Stimulated activated CD4-positive, alpha-beta T cell treated with anti-CD3 and anti-CD28 coated beads, Interleukin-2, amount 100 ng/mL, for 24 hours (primary cell): ENCODE measurements at regions not wholly inside any gene's neighbourhood (a gene's known extent, or its start where the extent isn't known, plus 50 kb on each side); places are given as distances from the start of the nearest gene placed in this dataset.
"Not testable (repeated sequence)": the region's sequence is repeated elsewhere in the genome, so short reads cannot be mapped to it uniquely, and the experiment has no call there.

Source experiments
- DNase-seq, 2 donors: peaks; one replicate each; pipeline ENCODE4 v3.0.0-alpha.2; 2020

DNA sequence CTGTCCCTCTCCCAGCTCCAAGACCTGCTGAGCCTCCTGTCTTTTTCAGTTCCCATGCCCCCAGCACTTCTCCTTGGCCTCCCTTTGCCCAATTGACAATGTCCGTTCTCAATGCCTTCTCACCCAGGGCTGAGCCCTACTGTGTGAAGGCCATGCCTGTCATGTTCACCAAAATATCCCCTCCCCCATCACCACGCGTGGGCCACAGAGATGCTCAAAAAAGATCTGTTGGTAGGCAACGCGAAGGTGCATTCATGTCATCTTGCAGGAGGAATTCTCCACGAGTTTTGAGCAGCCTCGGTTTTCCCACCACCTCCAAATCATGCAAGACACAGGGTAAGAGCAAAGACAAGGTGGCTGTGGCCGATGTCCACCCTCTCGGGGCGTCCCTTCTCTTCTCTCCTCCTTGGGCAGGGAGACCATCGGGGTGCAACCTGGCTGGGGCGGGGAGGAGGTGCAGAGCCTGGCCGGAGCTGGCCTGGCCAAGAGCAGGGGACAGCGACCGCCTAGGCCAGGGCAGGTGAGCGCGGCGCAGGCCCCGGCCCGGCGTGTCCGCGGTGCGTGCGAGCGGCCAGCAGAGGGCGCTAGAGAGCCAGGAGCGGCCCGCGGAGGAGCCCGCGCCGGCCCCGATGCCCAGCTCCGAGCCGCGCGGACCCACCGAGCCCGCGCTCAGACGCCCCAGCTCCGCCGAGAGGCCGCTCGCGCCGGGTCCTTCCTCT, 56.3 kb upstream of the KRTAP5-11 start:
- DNase-seq = peak; percentile 73 to 76

GRCh38 chr11:71639520-71639849, 56.8 kb upstream of the KRTAP5-11 start:
- DNase-seq = not testable (repeated sequence)

DNA sequence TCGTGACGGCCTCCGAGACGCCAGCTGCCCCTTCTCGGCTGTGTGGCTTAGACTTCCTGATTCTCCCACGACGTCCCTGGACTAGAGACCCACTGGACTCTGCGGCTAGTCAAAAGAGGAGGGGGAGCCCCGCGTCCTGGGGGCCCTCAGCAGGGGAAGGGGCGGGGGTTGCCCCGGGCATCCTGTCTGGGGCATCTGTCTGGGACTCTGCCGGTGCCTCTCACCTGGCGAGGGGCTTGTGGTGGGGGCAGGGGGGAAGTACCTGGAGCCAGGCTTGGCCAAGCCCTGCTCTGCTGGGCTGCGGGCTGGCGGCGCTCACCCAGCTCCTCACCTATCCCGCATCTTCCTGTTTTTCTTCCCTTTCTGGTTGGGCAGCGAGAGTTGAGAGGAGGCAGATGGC, 57.2 kb upstream of the KRTAP5-11 start:
- not testable (repeated sequence) for DNase-seq

GRCh38 chr11:71647078-71647477, 64.4 kb upstream of the KRTAP5-11 start:
- DNase-seq = not testable (repeated sequence)

DNA sequence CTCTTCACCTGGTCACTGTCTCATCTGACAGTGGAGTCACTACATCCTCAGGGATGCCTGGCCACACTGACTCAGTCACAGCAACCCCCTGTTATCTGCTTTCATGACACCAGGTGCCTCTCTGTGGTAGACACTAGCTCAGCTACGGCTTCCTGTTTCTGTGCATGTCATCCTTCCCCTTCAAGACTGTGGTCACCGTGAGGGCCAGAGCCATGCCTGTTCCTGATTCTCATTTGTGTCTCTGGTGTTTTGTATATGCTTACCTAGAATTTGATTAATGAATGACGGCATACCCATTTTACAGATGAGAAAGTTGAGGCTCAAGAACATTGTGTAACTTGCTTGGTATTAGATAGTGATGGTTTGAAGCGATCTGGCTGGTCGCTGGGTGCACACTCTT, 70.3 kb upstream of the KRTAP5-11 start:
- not testable (repeated sequence) for DNase-seq

- DNase-seq = not testable (repeated sequence)
These were observed 71.7 kb upstream of the KRTAP5-11 start for GRCh38 chr11:71654423-71654822.

GRCh38 chr11:71655041-71655440, 72.4 kb upstream of the KRTAP5-11 start:
- DNase-seq = not testable (repeated sequence)

GRCh38 chr11:71656513-71656912, 73.8 kb upstream of the KRTAP5-11 start:
- DNase-seq = not testable (repeated sequence)

GRCh38 chr11:71664941-71665340, 82.3 kb upstream of the KRTAP5-11 start:
- not testable (repeated sequence) for DNase-seq

DNA sequence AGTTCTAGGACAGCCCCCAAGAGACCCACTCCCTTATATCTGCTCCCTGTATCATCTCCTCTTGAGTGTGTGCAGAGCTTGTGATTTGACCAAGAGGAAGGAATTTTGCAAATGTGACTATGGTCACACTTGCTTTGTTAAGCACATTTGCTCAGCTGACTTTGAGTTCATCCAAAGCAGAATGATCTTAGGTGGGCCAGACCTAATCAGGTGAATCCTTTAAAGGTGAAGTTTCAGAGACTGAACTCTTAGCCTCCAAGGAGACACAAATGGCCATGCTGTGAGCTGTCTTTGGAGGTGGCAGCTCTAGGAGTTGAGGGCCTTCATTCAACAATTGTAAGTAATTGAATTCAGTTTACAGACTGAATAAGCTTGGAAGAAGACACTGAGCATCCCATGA, 115.4 kb upstream of the KRTAP5-11 start:
- not testable (repeated sequence) for DNase-seq

GRCh38 chr11:71698961-71699360, 116.3 kb upstream of the KRTAP5-11 start:
- DNase-seq = not testable (repeated sequence)

DNA sequence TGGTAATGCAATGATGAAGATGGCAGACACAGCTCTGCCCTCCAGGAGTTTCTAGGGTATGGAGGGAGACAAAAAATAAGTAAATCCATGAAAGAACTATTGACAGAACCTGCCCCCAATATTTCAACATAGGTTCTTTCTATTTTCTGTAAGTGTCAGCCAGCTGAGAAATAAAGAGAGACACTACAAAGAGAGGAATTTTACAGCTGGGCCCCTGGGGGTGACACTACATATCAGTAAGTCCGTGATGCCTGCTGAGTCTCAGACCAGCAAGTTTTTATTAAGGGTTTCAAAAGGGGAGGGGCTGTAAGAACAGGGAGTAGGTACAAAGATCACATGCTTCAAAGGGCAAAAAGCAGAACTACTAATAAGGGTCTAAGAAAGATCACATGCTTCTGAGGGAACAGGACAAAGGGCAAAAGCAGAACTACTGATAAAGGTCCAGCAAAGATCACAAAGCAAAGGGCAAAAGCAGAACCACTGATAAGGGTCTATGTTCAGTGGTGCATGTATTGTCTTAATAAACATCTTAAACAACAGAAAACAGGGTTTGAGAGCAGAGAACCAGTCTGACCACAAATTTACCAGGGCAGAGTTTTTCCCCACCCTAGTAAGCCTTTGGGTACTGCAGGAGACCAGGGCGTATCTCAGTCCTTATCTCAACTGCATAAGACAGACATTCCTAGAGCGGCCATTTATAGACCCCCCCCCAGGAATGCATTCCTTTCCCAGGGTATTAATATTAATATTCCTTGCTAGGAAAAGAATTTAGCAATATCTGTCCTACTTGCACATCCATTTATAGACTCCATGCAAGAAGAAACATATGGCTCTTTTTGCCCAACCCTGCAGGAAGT, 119.0 kb upstream of the KRTAP5-11 start:
- not testable (repeated sequence) for DNase-seq

GRCh38 chr11:71705086-71705737, 122.5 kb upstream of the KRTAP5-11 start:
- DNase-seq = not testable (repeated sequence)

DNA sequence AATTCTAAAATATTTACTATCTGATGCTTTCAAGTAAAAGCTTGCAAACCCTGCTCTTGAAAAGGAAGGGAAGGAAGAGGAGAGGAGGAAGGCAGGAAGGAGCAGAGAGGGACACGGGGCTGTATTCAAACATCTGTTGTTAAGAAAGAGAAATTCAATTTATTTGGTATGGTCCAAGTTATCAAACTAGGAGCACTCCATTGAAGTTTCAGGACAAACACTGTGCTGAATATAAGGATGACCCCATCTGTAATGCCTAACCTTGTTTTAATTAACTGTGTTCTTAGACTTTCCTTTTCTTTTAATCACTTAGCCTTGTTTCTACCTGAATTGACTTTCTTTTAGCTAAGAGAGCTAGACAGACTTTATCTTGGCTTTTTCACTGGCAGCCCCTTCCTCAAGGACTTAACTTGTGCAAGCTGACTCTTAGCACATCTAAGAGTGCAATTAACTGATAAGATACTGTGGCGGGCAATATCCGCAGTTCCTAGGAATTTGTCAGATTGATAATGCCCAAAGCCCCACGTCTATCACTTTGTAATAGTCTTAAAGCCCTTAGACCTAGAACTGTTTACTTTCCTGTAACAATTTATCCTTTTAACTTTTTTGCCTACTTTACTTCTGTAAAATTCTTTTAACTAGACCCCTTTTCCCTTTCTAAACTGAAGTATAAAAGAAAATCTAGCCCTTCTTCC, 123.2 kb upstream of the KRTAP5-11 start:
- not testable (repeated sequence) for DNase-seq

- DNase-seq = not testable (repeated sequence)
These were observed 124.4 kb upstream of the KRTAP5-11 start for GRCh38 chr11:71707083-71707482.

DNA sequence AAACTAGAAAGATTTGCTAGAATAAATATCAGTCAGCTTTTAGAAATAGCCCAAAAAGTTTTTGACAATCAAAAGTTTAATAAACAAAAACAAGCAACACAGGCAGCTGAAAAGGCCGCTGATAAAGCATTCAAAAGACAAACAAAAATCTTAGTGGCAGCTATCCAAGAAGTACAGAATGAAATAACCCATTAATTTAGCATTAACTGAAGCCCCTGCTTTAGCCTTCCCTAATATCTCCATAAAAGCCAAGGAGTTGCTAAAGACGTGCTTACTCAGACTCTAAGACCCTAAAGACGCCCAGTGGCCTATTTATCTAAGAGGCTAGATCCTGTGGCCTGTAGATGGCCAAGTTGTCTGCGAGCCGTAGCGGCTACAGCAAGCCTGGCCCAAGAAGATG, 123.5 kb upstream of the DEFB108B start:
- DNase-seq = not testable (repeated sequence)

DNA sequence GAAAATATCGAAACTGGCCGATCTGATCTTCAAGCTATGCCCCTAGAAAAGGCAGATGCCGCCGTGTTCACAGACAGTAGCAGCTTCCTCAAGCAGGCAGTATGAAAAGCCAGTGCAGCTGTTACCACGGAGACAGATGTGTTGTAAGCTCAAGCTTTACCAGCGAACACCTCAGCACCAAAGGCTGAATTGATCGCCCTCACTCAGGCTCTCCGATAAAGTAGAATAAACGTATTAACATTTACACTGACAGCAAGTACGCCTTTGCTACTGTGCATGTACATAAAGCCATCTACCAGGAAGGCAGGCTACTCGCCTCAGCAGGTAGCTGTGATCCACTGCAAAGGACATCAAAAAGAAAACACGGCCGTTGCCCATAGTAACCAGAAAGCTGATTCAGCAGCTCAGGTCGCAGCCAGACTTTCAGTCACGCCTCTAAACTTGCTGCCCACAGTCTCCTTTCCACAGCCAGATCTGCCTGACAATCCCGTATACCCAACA, 122.8 kb upstream of the DEFB108B start:
- peak; percentile 19 to 36 for DNase-seq

- not testable (repeated sequence) for DNase-seq
These were observed 122.2 kb upstream of the DEFB108B start for GRCh38 chr11:71710701-71711385.

GRCh38 chr11:71712350-71712749, 120.7 kb upstream of the DEFB108B start:
- not testable (repeated sequence) for DNase-seq

DNA sequence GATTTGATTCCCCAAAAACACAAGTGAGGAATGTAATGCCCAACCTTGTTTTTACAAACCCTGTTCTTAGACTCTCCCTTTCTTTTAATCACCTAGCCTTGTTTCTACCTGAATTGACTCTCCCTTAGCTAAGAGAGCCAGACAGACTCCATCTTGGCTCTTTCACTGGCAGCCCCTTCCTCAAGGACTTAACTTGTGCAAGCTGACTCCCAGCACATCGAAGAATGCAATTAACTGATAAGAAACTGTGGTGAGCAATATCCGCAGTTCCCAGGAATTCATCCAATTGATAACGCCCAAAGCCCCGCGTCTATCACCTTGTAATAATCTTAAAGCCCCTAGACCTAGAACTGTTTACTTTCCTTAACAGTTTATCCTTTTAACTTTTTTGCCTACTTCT, 120.2 kb upstream of the DEFB108B start:
- not testable (repeated sequence) for DNase-seq

- not testable (repeated sequence) for DNase-seq
These were observed 118.5 kb upstream of the DEFB108B start for GRCh38 chr11:71714510-71714909.

DNA sequence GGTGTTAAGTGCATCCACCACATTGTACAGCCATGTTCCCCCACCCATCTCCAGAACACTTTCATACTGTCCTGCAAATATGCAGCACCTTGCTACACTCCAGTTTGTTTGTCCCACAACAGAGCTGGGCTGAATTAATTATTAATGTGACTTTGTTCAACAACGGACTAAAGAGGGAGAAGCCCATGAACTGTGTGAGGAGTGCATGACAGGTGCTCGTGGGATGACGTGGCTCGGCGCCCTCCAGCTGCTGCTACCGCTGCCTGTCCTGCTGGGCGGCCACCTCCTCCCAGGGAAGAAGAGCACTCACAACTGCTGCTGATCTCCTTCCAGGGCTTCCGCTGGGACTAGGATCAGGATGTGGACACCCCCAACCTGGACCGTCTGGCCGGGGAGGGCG, 111.2 kb upstream of the DEFB108B start:
- not testable (repeated sequence) for DNase-seq
